ENCODE measurements at regions not wholly inside any gene's neighbourhood (a gene's known extent, or its start where the extent isn't known, plus 50 kb on each side); places are given as distances from the start of the nearest gene placed in this dataset.
"Not testable (repeated sequence)": the region's sequence is repeated elsewhere in the genome, so short reads cannot be mapped to it uniquely, and the experiment has no call there.

DNA sequence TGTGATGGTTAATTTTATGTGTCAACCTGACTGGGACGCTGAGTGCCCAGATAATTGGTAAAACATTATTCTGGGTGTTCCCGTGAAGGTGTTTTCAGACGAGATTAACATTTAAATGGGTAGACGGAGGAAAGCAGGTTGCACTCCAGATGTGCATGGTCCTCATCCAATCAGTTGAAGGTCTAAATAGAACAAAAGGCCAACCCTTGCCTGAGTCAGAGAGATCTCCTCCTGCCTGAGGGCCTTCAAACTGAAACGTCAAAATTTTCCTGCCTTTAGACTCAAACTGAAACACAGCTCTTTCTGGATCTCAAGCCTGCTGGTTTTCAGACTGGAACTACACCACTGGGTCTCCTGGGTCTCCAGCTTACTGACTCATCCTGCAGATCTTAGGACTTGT lies 73.5 kb downstream of the NPIPA8 start:
- DNase-seq: not testable (repeated sequence)

DNA sequence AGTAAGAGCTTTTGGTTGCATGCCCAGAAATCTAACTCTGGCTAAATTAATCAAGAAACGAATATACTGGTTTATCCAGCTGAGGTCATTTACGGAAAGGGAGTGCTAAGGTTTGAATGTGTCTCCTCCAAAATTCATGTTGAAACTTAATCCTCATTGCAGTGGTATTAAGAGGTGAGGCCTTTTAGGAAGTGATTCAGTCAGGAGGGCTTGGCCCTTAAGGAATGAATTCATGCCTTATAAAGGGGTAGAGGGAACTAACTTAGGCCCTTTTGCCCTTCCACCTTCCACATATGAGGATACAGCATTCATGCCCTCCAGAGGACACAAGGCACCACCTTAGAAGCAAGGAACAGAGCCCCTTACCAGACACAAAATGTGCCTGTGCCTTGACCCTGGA lies 74.7 kb downstream of the NPIPA8 start:
- DNase-seq: not testable (repeated sequence)

DNA sequence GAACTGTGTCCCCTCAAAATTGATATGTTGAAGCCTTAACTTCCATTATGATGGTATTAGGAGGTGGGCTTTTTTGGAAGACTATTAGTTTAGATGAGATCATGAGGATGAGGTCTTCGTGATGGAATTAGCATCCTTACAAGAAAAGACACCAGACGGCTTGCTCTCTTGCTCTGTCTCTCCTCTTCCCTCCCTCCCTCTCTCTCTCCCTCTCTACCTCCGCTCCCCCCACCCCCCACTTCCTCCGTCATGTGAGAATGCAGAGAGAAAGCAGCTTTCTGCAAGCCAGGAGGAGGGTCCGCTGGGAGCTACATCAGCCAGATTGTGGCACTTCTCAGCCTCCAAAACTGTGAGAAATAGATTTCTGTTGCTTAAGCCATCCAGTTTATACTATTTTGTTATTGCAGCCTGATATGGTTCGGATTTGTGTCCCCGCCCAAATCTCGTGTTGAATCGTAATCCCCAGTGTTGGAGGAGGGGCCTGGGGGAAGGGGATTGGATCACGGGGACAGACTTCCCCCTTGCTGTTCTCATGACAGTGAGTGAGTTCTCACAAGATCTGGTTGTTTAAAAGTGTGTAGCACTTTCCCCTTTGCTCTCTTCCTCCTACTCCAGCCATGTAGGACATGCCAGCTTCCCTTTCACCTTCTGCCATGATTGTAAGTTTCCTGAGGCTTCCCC lies 76.9 kb downstream of the NPIPA8 start:
- DNase-seq: not testable (repeated sequence)

DNA sequence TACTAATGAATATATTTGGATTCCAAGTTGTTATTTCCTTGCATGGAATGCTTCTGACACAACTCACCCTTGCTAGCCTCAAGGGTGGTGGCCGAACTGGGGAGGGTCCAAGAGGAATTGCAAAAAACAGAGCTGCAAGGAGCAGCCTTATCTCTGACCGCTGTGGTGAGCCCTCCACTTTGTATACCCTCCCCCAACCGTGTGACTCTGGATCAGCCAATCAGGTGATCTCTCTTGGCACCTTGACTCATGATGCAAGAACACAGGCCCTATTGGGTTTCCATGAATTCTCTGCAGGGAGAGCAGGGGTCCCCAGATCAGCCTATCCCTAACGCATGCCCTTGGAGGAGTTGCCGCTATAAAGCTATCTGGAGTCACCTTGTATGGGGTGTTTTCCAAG lies 83.6 kb downstream of the NPIPA8 start:
- DNase-seq: not testable (repeated sequence)

DNA sequence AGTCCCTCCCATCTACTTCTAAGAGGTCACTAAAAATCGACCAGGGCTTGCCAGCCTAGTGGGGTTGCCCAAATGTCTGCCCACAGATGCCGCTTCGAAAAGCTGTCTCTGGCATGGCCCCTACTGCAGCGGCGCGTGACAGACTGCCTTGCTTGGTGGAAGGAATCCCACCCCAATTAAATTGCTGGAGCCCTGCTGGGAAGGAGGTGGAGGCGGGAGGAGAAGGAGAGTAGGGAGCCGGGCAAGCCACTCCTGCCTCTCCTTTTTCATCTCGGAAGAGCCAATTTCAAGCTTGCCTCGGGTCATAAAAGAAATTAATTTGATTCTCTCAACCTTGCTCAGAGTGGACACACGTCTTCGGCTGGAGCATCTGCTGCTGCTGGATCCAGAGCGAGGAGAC lies 106.0 kb downstream of the NPIPA8 start:
- not testable (repeated sequence) for DNase-seq

DNA sequence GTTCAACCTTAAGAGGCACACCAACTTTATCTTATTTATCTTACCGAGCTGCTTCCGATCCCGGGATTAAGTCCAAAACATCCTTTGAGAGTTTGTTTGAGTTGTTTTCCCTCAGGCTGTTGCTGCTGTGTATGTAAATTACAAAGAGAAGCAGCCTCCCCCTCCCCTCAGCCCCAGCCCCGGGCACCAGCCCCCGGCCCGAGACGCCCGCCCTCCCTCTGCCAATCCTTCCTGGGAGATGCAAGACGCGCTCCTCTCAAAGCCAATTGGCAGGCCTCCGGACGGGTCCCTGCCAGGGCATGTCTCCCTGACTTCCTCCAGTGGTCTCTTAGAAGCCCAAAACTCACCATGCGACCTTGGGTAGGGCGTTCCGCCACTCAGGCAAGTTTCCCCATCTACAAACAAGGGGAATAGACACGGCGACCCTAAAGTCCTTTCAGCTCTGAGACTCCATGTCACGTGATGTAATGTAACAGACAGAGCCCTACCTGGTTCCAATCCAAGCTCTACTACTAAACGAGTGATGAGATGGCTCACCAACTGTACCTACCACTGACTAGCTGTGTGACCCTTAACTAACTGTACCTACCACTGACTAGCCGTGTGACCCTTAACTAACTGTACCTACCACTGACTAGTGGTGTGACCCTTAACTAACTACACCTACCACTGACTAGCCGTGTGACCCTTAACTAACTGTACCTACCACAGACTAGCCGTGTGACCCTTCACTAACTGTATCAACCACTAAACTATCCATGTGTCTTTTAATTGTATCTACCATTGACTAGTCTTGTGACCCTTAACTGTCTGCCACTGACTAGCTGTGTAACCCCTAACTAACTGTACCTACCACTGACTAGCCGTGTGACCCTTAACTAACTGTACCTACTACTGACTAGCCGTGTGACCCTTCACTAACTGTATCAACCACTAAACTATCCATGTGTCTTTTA lies 114.2 kb downstream of the NPIPA8 start:
- DNase-seq: not testable (repeated sequence)

DNA sequence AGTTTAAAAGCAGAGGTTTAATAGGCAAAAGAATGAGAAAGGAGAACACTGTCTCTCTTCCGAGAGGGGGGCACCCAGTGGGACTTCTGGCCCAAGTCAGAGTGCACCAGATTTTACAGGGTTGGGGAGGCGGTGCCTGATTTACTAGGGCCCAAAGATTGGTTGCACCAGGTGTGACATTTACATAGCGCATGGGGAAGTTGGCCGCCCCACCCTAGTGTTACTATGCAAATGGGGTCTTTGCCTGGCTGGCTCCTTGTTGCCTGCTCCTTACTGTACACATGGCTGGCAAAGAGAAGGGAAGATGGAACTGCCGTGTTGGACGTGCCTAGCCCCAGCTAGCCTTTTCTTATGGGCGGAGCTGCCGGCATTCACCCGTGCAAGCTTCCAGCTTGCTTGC lies 118.8 kb downstream of the NPIPA8 start:
- DNase-seq: not testable (repeated sequence)

DNA sequence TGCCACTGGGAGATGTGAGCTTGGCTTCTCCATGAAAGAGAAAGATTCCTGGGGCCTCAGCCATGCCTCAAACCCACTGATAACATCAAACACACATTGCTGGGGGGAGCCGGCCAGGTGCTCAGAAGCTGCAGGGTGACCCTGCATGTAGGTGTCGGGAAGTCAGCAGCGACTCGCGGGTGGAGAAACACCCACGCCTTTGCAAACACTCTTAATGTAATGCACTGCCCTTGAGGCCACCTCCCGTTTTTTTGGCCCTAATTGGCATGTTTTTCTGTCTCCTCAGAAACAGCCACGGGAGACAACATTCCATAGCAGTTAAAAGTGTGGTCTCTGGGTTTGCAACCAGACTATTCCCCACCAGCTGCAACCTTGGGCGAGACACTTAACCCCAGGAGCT lies 119.7 kb downstream of the NPIPA8 start:
- DNase-seq: not testable (repeated sequence)

DNA sequence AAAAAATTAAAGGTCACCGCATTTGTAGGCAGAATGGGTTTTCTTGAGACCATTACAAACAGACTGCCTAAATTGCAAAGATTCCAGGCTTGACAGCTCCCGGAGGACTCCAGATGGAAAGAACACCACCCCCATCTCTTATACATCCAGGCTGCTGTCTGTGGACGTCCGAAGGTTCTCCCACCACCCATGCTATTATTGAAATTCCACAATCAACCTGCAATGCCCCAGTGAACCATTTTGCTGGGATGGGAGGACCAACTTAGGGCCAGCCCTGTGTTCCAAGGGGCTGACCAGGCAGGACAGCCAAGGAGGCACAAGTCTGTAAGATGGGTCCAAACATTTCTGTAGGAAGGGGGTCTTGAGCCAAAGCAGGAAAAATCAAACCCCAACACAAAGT lies 122.7 kb downstream of the NPIPA8 start:
- not testable (repeated sequence) for DNase-seq

DNA sequence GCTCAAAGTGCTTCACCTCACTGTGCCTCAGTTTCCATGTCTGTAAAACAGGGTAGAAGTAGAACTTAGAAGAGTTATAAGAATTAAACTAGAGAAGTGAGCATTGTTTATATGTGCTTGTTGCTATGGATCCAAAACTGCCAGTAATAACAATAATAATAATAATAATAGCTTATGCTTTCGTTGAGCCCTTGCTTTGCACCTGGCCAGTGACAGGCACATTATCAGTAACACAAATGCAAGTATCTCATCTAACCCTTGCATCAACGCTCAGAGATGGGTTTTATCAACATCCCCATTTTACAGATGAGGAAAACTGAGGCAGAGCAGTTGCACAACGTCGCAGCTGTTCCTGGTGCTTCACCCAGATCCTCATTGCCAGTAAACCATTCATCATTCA lies 125.0 kb downstream of the NPIPA8 start:
- DNase-seq: not testable (repeated sequence)

DNA sequence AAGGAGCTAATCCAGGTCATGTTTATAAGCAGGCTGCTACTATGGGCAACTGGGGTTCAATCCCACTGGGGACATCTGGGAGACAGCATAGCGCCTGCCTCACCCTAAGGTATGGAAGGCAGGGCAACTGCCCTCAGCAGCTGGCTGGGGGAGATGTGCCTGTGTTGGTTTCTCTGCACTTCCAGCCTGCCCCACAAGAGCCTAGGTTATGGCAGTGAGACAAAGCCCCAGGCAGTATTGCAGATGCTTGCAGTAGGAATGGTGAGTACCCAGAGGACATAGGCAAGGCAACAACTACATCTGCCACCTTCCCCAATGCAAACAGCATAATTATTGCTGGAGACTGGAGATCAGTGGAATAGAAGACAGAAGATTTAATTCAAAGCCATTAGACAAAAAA lies 131.8 kb downstream of the NPIPA8 start:
- DNase-seq: not testable (repeated sequence)

DNA sequence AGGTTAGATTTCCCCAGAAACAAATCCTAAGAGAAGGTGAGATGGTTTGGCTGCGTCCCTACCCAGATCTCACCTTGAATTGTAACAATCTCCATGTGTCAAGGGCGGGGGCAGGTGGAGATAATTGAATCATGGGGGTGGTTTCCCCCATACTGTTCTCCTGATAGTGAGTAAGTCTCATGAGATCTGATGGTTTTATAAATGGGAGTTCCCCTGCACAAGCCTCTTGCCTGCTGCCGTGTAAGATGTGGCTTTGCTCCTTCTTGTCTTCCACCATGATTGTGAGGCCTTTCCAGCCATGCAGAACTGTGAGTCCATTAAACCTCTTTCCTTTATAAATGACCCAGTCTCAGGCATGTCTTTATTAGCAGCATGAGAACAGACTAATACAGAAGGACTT lies 132.2 kb downstream of the NPIPA8 start:
- not testable (repeated sequence) for DNase-seq

DNA sequence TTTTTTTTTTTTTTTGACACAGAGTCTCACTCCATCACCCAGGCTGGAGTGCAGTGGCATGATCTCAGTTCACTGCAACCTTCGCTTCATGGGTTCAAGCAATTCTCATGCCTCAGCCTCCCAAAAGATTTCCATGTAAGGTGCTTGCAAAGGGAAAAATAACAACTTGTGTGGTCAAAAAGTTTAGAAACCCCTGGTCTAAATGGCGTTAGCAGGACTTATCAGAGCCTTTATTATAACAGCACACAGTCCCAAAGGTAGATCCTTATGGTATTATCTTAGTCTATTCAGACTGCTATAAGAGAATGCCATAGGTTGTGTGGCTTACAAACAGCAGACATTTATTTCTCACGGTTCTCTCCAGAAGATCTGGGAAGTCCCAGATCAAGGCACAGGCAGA lies 135.0 kb downstream of the NPIPA8 start:
- DNase-seq: not testable (repeated sequence)

DNA sequence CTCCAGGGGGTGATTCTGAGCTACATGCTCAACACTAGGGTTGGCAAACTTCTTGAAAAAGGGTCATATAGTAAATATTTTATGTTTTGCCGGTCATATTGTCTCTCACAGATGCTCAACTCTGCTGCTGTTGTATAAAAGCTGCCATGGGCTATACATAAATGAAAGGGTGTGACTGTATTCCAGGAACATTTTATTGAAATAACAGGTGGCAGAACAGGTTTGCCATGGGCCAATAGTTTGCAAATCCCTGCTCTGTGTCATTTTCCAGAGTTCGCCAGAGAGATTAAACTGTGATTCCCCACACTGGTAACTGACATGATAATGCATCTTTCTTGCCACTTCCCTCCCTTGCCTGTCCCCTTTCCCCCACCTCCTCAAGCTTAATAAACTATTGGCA lies 144.1 kb downstream of the NPIPA8 start:
- DNase-seq: not testable (repeated sequence)

DNA sequence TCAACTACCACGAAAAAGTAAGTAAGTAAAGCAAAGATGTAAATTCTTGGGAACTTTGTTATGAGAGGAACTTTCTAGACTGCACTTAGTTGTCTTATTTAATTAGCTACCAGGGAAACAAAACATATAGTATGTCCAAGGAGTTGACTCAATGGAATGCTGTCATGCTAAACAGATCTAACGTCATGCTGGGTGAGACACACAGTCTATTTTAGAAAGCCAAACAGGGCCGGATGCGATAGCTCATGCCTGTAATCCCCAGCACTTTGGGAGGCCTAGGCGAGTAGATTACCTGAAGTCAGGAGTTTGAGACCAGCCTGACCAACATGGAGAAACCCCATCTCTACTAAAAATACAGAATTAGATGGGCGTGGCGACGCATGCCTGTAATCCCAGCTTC lies 146.4 kb downstream of the NPIPA8 start:
- DNase-seq: not testable (repeated sequence)

DNA sequence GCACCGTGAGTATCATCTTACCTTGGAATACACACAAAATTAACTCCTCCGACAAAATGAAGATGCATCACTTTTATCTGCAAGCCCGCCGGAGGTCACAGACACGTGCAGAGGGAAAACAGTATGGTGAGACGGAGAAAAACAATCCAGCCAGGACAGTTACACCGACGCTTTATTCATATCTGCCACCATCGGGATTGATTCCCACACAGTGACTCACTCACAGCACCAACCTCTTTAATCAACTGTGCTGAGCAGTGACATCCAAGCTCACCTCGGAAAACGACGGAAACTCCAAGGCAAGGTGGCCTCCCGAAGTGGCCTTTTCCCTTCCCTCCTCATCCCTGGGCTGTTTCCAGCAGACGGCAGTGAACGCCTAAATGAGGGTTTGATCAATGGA lies 151.8 kb downstream of the NPIPA8 start:
- DNase-seq: not testable (repeated sequence)

DNA sequence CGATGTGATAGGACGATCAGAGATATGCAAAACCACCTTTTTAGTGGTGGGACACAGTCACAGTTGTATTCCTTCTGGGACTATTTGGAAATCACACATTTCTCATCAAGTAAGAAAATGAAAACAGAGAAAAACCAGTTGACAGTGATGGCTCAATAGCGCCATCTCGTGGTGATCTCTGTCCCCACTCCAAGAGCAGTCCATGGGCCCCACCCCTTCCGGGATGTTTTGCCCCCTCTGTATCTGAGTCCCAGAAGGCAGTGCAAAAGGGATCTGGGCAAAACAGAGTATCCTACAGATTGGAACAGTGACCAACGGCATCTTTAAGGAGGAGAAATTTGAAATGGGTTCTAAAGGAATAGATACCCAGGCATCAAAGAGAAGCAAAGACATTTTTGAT lies 155.5 kb downstream of the NPIPA8 start:
- not testable (repeated sequence) for DNase-seq

DNA sequence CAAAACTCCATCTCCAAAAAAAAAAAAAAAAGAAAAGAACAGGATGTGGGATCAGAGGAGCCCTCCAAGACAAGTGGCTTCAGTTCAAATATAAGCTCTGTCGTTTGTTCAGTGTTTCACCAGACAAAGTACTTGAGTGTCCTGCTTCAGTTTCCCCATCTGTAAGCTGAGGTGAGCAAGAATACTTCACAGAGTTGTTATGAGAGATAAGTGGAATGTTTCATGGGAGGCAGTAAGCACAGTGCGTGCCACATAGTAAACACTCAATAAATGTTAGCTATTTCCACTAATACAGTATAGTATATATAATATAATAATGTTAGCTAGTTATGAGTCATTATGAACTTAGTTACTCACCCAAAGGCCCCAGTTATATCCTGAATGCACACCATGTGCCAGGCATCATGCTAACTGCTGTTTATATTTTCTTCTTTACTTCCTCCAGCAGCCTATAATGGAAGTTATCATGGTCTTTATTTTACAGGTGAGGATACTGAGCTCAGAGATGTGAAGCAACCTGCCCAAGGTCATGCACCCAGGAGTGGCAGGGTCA lies 162.5 kb downstream of the NPIPA8 start:
- not testable (repeated sequence) for DNase-seq

DNA sequence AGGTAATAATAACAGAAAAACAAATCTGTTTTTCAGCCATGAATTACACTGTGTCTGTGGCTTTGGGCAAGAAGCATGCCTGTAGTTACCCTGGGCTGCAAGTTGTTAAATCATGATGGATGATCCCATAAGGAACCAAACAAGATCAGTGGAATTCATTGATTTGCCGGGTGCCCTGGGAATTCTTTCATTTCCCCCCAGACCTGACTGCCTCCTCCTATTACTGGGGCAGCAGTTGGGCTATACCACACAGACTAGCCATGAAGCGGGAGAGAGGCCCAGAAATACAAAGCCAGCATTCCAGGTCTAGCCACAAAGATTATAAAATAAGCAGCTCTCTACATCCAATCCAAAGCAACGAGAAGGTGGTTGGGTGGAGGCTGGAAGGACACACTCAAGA lies 174.2 kb downstream of the NPIPA8 start:
- DNase-seq: not testable (repeated sequence)

DNA sequence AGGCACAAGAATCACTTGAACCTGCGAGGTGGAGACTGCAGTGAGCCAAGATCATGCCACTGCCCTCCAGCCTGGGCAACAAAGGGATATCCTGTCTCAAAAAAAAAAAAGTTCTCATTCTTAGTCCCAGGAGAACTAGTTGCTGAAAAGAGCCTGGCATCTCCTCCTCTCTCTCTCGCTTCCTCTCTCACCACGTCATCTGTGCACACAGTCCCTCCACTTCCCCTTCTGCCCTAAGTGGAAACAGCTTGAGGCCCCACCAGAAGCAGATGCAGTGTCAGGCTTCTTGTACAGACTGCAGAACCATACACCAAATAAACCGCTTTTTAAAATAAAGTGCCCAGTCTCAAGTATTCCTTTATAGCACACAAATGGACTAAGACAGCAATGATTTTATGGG lies 175.3 kb downstream of the NPIPA8 start:
- DNase-seq: not testable (repeated sequence)

DNA sequence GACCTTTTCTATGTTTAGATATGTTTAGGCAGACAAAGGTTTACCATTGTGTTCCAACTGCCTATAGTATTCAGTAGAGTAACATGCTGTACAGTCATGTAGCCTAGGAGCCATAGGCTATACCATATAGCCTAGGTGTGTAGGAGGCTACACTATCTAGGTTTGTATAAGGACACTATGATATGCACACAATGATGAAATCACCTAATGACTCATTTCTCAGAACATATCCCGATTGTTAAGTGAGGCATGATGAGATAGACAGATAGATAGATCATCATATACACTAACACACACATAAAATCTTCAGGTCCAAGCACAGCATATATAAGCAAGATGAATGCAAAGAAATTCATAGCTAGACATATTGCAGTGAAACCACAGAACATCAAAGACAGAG lies 177.4 kb downstream of the NPIPA8 start:
- DNase-seq: not testable (repeated sequence)

DNA sequence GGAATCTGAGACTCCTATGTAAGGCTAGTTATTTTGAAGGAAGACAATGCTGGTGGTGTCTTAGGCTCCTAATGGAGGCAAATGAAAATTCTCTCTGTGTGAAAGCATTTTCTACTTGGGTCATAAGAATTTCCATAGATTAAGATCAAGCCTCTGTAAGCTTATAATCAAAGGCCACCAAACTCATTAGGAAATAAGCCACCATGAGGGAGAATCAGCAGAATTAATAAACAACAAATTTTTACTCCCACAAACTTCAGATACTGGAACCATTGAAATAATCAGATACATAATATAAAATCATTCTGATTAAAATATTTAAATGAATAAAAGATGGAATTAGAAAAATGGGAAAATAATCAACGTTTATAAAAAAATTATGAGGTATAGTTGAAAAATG lies 178.7 kb downstream of the NPIPA8 start:
- not testable (repeated sequence) for DNase-seq

DNA sequence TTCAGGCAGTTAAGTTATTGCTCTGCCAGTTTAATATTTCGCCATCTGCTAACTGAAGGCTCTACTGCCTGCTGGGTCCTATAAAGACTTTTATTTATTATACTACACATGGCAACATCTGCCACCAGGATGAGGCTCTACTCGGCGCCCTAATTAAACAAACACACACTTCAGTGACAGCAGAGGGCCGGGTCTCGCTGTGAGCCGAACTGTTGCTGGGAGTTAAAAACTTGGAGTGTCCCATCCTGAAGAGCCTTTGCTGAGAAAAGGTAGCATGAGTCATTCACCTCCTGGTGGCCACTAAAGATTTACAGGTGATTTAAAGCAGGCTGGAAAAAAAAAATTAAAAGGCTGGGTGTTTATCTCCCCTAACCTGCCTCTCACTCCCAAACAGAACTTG lies 183.7 kb downstream of the NPIPA8 start:
- not testable (repeated sequence) for DNase-seq

DNA sequence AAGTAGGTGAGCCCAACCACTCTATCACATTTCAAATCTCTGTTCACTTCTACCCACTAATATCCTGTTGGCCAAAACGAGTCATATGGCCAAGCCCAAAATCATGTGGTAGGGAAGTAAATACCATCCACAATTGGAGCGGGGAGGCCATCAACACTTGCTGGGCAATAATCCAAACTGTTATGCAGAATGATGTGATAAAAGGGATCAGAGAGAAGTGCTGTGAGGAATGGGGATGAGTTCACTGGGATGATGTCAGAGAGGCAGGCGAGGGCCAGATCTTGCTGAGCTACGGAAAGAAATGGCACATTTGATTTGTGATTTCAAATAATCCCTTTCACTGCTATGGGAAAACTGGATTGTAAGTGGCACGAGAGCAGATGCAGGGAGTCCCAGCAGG lies 188.4 kb downstream of the NPIPA8 start:
- DNase-seq: not testable (repeated sequence)

Measured in stimulated activated CD4-positive, alpha-beta T cell treated with anti-CD3 and anti-CD28 coated beads, Interleukin-1b, Interleukin-23, amount 100 ng/mL, for 48 hours (primary cell).